Activated CD8-positive, alpha-beta memory T cell treated with anti-CD3 and anti-CD28 coated beads, Interleukin-2, amount 10 ng/mL, durations not matched to agents 7 days and 5 days (primary cell): ENCODE measurements at regions not wholly inside any gene's neighbourhood (a gene's known extent, or its start where the extent isn't known, plus 50 kb on each side); places are given as distances from the start of the nearest gene placed in this dataset.

Experiments
- ATAC-seq: fragments of 150-1000 bp; cut with Tn5 transposase; one replicate; pipeline ENCODE4 v1.10.0; 2021; ENCODE audit warnings: moderate library complexity
- CTCF ChIA-PET: fragments of 350-600 bp; sonication (Branson Sonifier 250); formaldehyde crosslinking; loops from one replicate; lab custom pipeline; 2021; ENCODE audit warnings: antibody characterized with exemption; lab: Charles Lee
- DNase-seq: peaks from one replicate; pipeline ENCODE4 v3.0.0-alpha.2; 2020
- H3K27ac Mint-ChIP-seq: one replicate; pipeline ENCODE4 v1.8.0; 2021; ENCODE audit warnings: mild to moderate bottlenecking, mixed read lengths
- H3K27me3 Mint-ChIP-seq: one replicate; pipeline ENCODE4 v1.8.0; 2021; ENCODE audit warnings: mixed read lengths
- H3K36me3 Mint-ChIP-seq: one replicate; pipeline ENCODE4 v1.8.0; 2021; ENCODE audit warnings: mild to moderate bottlenecking, mixed read lengths
- H3K4me1 Mint-ChIP-seq: one replicate; pipeline ENCODE4 v1.8.0; 2021; ENCODE audit warnings: mixed read lengths
- H3K4me3 Mint-ChIP-seq: one replicate; pipeline ENCODE4 v1.8.0; 2021; ENCODE audit warnings: mild to moderate bottlenecking, moderate library complexity, mixed read lengths
- H3K9me3 Mint-ChIP-seq: one replicate; pipeline ENCODE4 v1.8.0; 2022; ENCODE audit warnings: low read depth, mixed read lengths

- no peak overlapping the region for H3K27ac Mint-ChIP-seq
- H3K36me3 Mint-ChIP-seq: no peaks in the 10 kb centered on the region
- CTCF ChIA-PET: no interaction called here
- no peak overlapping the region for H3K4me3 Mint-ChIP-seq
- ATAC-seq (no peak), DNase-seq (no peak)
- no peaks in the 10 kb centered on the region for H3K9me3 Mint-ChIP-seq
- no peaks in the 10 kb centered on the region for H3K4me1 Mint-ChIP-seq
- peaks cover 31% of the 10 kb centered on the region for H3K27me3 Mint-ChIP-seq
Observed at GRCh38 chr3:124451630-124452317, 278.5 kb upstream of the UMPS start.

- Mint-ChIP-seq H3K4me3 (no peak overlapping the region), H3K9me3 (no peaks in the 10 kb centered on the region), H3K27ac (no peak overlapping the region), H3K36me3 (no peaks in the 10 kb centered on the region), H3K27me3 (peaks cover 28% of the 10 kb centered on the region), H3K4me1 (no peaks in the 10 kb centered on the region)
- CTCF ChIA-PET: interaction anchor here (1.8 kb wide), 1 partner anchor 15 kb away, joined by 4 read pairs; no protein-coding TSS in a partner anchor
- DNase-seq: no peak
- no peak for ATAC-seq
Observed at GRCh38 chr3:124453189-124453588, 277.1 kb upstream of the UMPS start.

DNA sequence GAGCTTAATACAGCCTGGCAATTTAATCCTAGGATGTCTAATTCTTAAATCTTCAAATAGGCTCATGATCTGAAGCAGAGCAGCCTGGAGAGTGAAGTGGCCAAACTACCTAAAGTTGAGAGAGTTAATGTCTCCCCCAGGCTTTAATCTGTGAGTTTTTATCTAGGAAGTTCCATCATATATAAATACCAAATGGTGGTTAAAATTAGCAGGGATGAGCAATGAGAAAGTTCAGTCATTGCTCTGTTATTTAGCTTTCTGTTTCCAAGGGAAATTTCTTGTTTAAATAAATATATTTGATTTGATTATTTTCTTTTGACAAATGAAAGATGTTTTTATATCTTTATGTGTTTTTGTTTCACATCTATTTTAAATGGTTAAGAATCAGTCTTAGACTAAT lies 274.4 kb upstream of the UMPS start:
- ATAC-seq: no peak
- CTCF ChIA-PET: no interaction called here
- DNase-seq: no peak
- Mint-ChIP-seq H3K27me3 (peaks cover 34% of the 10 kb centered on the region), H3K9me3 (no peaks in the 10 kb centered on the region), H3K4me3 (no peak overlapping the region), H3K36me3 (no peaks in the 10 kb centered on the region), H3K27ac (no peak overlapping the region), H3K4me1 (no peaks in the 10 kb centered on the region)

- ATAC-seq: no peak
- H3K4me1 Mint-ChIP-seq: no peaks in the 10 kb centered on the region
- H3K36me3 Mint-ChIP-seq: no peaks in the 10 kb centered on the region
- DNase-seq: no peak
- CTCF ChIA-PET: no interaction called here
- no peaks in the 10 kb centered on the region for H3K9me3 Mint-ChIP-seq
- H3K4me3 Mint-ChIP-seq: no peak overlapping the region
- H3K27me3 Mint-ChIP-seq: peaks cover 38% of the 10 kb centered on the region
- no peak overlapping the region for H3K27ac Mint-ChIP-seq
Observed at GRCh38 chr3:124456506-124456905, 273.7 kb upstream of the UMPS start.

- no peak for ATAC-seq
- Mint-ChIP-seq H3K9me3 (no peaks in the 10 kb centered on the region), H3K27ac (no peak overlapping the region), H3K4me1 (no peaks in the 10 kb centered on the region), H3K27me3 (peaks cover 61% of the 10 kb centered on the region), H3K36me3 (no peaks in the 10 kb centered on the region), H3K4me3 (no peak overlapping the region)
- DNase-seq: no peak
- CTCF ChIA-PET: interaction anchor here (1.6 kb wide), 1 partner anchor 9 kb away, joined by 7 read pairs; no protein-coding TSS in a partner anchor
Observed at GRCh38 chr3:124459678-124460077, 270.6 kb upstream of the UMPS start.

DNA sequence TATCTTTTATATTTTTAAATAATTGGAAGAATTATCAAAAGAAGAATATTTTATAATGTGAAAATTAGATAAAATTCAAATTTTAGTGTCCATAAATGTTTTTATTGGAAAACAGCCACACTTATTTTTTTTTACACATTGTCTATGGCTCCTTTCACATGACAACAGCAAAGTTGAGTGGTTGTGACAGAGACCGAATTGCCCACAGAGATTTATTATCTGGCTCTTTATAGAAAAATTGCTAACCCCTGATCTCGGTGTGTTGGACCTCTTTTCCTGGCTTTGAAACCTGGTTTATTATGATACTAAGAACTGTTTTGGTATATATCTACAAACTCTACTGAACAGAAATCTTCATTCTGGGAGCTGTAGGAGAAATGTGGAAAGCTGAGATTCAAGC lies 269.1 kb upstream of the UMPS start:
- ATAC-seq: no peak
- Mint-ChIP-seq H3K9me3 (no peaks in the 10 kb centered on the region), H3K4me1 (no peaks in the 10 kb centered on the region), H3K36me3 (no peaks in the 10 kb centered on the region), H3K27ac (no peak overlapping the region), H3K4me3 (no peak overlapping the region), H3K27me3 (peaks cover 67% of the 10 kb centered on the region)
- no peak for DNase-seq
- CTCF ChIA-PET: no interaction called here

DNA sequence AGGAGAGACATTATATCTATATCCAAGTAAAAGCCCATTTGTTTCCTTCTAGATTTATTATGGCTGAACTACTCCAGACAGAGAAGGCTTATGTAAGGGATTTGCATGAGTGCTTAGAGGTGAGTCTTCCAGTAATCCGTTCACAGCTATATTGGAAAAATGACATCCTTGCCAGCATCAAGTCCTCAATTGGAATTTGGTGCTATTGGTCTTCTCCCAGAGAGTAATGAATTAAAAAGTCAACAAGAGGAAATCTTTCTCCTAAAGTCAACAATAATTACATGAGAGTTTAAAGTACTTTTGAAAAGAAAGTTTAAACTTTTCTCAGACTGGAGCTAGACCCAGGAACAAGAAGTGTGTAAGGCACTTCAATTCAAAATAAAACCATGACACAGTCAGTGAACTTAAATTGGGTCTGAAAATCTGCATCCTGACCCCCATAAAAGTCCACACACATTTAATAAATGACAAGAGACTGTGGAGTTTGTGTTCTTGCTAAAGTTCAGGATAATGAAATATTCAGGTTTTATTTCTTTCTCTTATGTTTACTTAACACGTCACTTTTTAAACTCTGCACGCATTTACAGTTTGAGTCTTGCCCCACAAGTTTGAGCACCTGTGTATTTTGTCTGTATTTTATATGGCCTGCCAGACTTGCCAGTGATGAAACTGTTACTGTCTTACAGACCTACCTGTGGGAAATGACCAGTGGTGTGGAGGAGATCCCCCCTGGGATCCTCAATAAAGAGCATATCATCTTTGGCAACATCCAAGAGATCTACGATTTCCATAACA lies 268.2 kb upstream of the UMPS start:
- DNase-seq: no peak
- Mint-ChIP-seq H3K27me3 (peaks cover 69% of the 10 kb centered on the region), H3K27ac (no peak overlapping the region), H3K4me3 (no peak overlapping the region), H3K36me3 (no peaks in the 10 kb centered on the region), H3K4me1 (no peaks in the 10 kb centered on the region), H3K9me3 (no peaks in the 10 kb centered on the region)
- CTCF ChIA-PET: no interaction called here
- no peak for ATAC-seq

DNA sequence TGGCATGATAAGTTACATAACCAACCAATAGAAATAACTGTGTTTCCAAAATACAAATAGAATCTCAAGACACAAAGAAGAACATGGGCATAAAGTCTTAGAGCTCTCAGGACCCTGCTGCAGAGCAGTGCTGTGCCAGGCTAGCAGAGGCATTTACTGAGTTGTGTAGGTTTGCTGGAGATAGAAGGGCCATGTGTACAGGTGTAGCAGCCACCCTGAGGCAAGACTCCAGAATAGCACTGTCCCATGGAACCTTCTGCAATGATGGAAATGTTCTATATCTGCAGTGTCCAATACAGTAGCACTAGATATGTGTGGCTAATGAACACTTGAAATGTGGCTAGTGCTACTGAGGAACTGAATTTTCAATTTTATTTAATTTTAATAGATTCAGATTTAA lies 267.0 kb upstream of the UMPS start:
- H3K4me1 Mint-ChIP-seq: no peaks in the 10 kb centered on the region
- ATAC-seq (no peak), DNase-seq (no peak)
- H3K36me3 Mint-ChIP-seq: no peaks in the 10 kb centered on the region
- CTCF ChIA-PET: no interaction called here
- peaks cover 65% of the 10 kb centered on the region for H3K27me3 Mint-ChIP-seq
- H3K27ac Mint-ChIP-seq: no peak overlapping the region
- no peak overlapping the region for H3K4me3 Mint-ChIP-seq
- H3K9me3 Mint-ChIP-seq: no peaks in the 10 kb centered on the region

GRCh38 chr3:124467980-124468902 lies 262.0 kb upstream of the UMPS start:
- ATAC-seq: peak; percentile 53
- CTCF ChIA-PET: interaction anchor here (1.3 to 2.7 kb wide), 9 partner anchors 9 to 117 kb away, joined by 3 to 8 read pairs (median 5); no protein-coding TSS in a partner anchor
- peak; percentile 44 for DNase-seq
- H3K4me3 Mint-ChIP-seq: no peak overlapping the region
- H3K4me1 Mint-ChIP-seq: no peaks in the 10 kb centered on the region
- H3K9me3 Mint-ChIP-seq: no peaks in the 10 kb centered on the region
- H3K27me3 Mint-ChIP-seq: peaks cover 46% of the 10 kb centered on the region
- H3K27ac Mint-ChIP-seq: no peak overlapping the region
- no peaks in the 10 kb centered on the region for H3K36me3 Mint-ChIP-seq

- no peaks in the 10 kb centered on the region for H3K36me3 Mint-ChIP-seq
- H3K27ac Mint-ChIP-seq: no peak overlapping the region
- H3K4me1 Mint-ChIP-seq: no peaks in the 10 kb centered on the region
- peaks cover 35% of the 10 kb centered on the region for H3K27me3 Mint-ChIP-seq
- DNase-seq: no peak
- CTCF ChIA-PET: interaction anchor here (2.7 kb wide), 1 partner anchor 10 kb away, joined by 7 read pairs; no protein-coding TSS in a partner anchor
- no peak for ATAC-seq
- H3K4me3 Mint-ChIP-seq: no peak overlapping the region
- H3K9me3 Mint-ChIP-seq: no peaks in the 10 kb centered on the region
Observed at GRCh38 chr3:124469555-124469954, 260.7 kb upstream of the UMPS start.

DNA sequence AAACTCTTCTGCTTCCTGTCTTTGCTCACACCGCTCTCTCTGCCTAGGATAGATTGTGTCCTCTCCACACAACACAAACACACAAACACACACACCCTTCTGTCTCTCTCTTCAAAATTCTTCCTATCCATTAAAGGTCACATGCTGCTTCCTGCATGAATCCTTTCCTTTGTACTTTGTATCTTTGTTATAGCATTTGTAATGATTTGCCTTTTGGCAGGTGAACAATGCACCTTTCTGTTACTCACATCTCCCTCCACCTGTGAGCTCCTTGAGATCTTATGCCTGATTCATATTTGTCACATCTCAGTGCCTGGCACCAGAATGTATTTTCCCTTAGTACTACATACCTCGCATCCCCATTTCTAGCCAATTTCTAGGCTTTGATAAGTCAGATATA lies 251.4 kb upstream of the UMPS start:
- Mint-ChIP-seq H3K4me3 (no peak overlapping the region), H3K4me1 (no peaks in the 10 kb centered on the region), H3K27ac (no peak overlapping the region), H3K36me3 (no peaks in the 10 kb centered on the region), H3K9me3 (no peaks in the 10 kb centered on the region), H3K27me3 (peaks cover 42% of the 10 kb centered on the region)
- no peak for DNase-seq
- ATAC-seq: no peak
- CTCF ChIA-PET: no interaction called here

GRCh38 chr3:124483915-124484470 lies 246.3 kb upstream of the UMPS start:
- H3K36me3 Mint-ChIP-seq: no peaks in the 10 kb centered on the region
- no peaks in the 10 kb centered on the region for H3K4me1 Mint-ChIP-seq
- no peaks in the 10 kb centered on the region for H3K9me3 Mint-ChIP-seq
- ATAC-seq: no peak
- H3K4me3 Mint-ChIP-seq: no peak overlapping the region
- CTCF ChIA-PET: no interaction called here
- peaks cover 31% of the 10 kb centered on the region for H3K27me3 Mint-ChIP-seq
- no peak for DNase-seq
- H3K27ac Mint-ChIP-seq: no peak overlapping the region

GRCh38 chr3:124486324-124486723 lies 243.9 kb upstream of the UMPS start:
- no peak for DNase-seq
- CTCF ChIA-PET: no interaction called here
- H3K4me3 Mint-ChIP-seq: no peak overlapping the region
- no peaks in the 10 kb centered on the region for H3K36me3 Mint-ChIP-seq
- peaks cover 31% of the 10 kb centered on the region for H3K27me3 Mint-ChIP-seq
- H3K9me3 Mint-ChIP-seq: no peaks in the 10 kb centered on the region
- H3K4me1 Mint-ChIP-seq: peaks cover 5% of the 10 kb centered on the region
- no peak overlapping the region for H3K27ac Mint-ChIP-seq
- ATAC-seq: no peak
